ENCODE measurements at regions not wholly inside any gene's neighbourhood (a gene's known extent, or its start where the extent isn't known, plus 50 kb on each side); places are given as distances from the start of the nearest gene placed in this dataset.

GRCh38 chr5:113808956-113809355 is 295.5 kb downstream of the YTHDC2 start:
- no peak overlapping the region for H3K4me3 ChIP-seq (ENCODE audit: low read depth, poor library complexity, severe bottlenecking)
- no peak for DNase-seq (ENCODE audit: low spot score in 2 of 2)
- intact Hi-C loops (cut with DNase I; ENCODE audit: low total_unique reads), result loop anchor here (2.0 kb wide), 1 partner anchor 42 kb away; no protein-coding TSS in a partner anchor
- TF ChIP-seq CTCF (IDR thresholded peaks at IDR 0.05) (no peak), POLR2A (IDR thresholded peaks at IDR 0.05) (no peak)
- WGBS, 2 donors, result 59 to 61% methylated on average over 1 of the region's 1 CpG

- no peak for DNase-seq (ENCODE audit: low spot score in 2 of 2)
- H3K4me3 ChIP-seq (ENCODE audit: low read depth, poor library complexity, severe bottlenecking), result no peak overlapping the region
- WGBS, 2 donors, result 50 to 61% methylated on average over 2 of the region's 2 CpGs
- TF ChIP-seq CTCF (IDR thresholded peaks at IDR 0.05), result no peak
- no peak for TF ChIP-seq POLR2A (IDR thresholded peaks at IDR 0.05)
- intact Hi-C loops (cut with DNase I; ENCODE audit: low total_unique reads), result loop anchor here (2.0 kb wide), 1 partner anchor 43 kb away; no protein-coding TSS in a partner anchor
Measured at GRCh38 chr5:113809626-113810025, 296.1 kb downstream of the YTHDC2 start.

GRCh38 chr5:113813466-113813865 is 300.0 kb downstream of the YTHDC2 start:
- intact Hi-C loops (cut with DNase I; ENCODE audit: low total_unique reads), result no loop called here
- no peak for DNase-seq (ENCODE audit: low spot score in 2 of 2)
- TF ChIP-seq CTCF (IDR thresholded peaks at IDR 0.05), result no peak
- no peak for TF ChIP-seq POLR2A (IDR thresholded peaks at IDR 0.05)
- no peak overlapping the region for H3K4me3 ChIP-seq (ENCODE audit: low read depth, poor library complexity, severe bottlenecking)

GRCh38 chr5:113817683-113818082 is 304.2 kb downstream of the YTHDC2 start:
- no peak for TF ChIP-seq CTCF (IDR thresholded peaks at IDR 0.05)
- WGBS, 2 donors, result 61 to 83% methylated on average over 3 of the region's 3 CpGs
- DNase-seq (ENCODE audit: low spot score in 2 of 2), result no peak
- intact Hi-C loops (cut with DNase I; ENCODE audit: low total_unique reads), result no loop called here
- H3K4me3 ChIP-seq (ENCODE audit: low read depth, poor library complexity, severe bottlenecking), result no peak overlapping the region

GRCh38 chr5:113823696-113824095 is 310.2 kb downstream of the YTHDC2 start:
- DNase-seq (ENCODE audit: low spot score in 2 of 2), result no peak

More at GRCh38 chr5:113823696-113824095, 310.2 kb downstream of the YTHDC2 start:
- H3K4me3 ChIP-seq (ENCODE audit: low read depth, poor library complexity, severe bottlenecking), result no peak overlapping the region
- intact Hi-C loops (cut with DNase I; ENCODE audit: low total_unique reads), result no loop called here
- TF ChIP-seq CTCF (IDR thresholded peaks at IDR 0.05) (no peak), POLR2A (IDR thresholded peaks at IDR 0.05) (no peak)
- WGBS, 2 donors, result 81 to 86% methylated on average over 3 of the region's 3 CpGs
